GM21717 (cell line): ENCODE measurements at regions not wholly inside any gene's neighbourhood (a gene's known extent, or its start where the extent isn't known, plus 50 kb on each side); places are given as distances from the start of the nearest gene placed in this dataset.
"Not testable (repeated sequence)": the region's sequence is repeated elsewhere in the genome, so short reads cannot be mapped to it uniquely, and the experiment has no call there.

Experiments used
- ATAC-seq: cut with Tn5 transposase; IDR thresholded peaks from one replicate; pipeline ENCODE4 v1.9.1; 2021; ENCODE audit warnings: mild to moderate bottlenecking, moderate library complexity; ENCODE audit not compliant: unreplicated experiment

DNA sequence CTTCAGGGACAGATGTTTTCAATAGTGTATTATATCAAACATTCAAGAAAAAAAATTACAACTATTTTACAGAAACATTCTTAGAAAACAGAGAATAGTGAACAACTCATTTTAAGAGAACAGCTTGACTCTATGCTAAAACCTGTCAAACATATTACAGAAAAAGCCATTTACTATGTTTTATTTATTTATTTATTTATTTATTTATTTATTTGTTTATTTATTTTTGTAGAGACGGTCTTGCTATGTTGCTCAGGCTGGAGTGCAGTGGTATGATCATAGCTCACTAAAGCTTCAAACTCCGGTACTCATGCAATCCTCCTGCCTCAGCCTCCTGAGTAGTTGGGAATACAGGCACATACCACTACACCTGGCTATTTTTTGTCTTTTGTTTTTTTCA lies 317.9 kb upstream of the HTR1E start:
- no peak for ATAC-seq

DNA sequence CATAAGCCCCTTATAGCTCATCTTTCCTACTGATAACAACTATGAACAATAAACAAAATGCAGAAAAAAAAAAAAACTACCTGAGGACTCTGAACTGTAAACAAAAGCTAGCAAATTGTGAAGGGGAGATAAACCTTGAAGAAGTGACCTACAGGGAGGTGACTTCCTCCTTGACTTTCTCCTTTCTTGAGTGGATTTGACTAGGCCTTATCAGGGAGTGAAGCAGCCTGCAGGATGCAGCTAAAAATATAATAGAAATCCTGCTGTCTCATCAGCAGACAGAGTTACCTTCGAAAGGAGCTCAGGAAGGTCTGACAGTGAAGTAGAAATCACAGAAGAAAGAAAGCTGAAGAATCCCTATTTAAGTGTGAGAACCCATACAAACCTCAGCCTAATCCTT lies 322.0 kb upstream of the HTR1E start:
- ATAC-seq = no peak

DNA sequence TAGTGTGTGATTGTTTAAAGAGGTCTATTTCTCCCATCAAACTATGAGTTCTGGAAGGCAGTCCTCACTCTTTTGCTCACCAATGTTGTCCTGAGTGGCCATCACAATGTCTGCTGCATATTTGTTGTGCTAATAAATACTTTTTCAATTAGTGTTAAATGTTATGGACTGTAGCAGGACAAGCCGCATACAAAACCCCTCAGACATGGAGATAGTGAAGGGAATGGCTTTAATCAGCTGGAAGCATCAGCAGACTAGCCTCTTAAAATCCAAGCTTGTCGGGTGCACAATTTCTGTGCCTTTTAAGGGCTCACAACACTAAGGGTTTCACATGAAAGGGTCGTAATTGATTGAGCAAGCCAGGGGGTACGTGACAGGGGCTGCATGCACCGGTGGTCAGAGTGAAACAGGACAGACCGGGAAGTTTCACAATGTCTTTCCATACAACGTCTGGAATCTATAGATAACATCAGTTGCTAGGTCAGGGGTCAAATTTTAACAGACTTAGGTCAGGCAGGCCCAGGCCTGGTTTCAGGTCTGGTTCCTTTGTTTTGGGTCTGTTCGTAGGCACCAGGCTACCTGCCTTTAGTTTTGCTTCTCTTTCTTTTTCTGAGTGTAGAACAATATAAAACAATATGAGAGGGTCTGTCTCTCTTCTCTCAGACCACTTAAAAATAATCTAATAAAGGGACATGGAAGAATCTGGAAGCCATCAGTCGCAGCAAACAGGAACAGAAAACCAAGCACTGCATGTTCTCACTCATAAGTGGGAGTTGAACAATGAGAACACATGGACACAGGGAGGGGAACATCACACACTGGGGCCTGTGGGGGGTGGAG lies 327.6 kb upstream of the HTR1E start:
- ATAC-seq = no peak

DNA sequence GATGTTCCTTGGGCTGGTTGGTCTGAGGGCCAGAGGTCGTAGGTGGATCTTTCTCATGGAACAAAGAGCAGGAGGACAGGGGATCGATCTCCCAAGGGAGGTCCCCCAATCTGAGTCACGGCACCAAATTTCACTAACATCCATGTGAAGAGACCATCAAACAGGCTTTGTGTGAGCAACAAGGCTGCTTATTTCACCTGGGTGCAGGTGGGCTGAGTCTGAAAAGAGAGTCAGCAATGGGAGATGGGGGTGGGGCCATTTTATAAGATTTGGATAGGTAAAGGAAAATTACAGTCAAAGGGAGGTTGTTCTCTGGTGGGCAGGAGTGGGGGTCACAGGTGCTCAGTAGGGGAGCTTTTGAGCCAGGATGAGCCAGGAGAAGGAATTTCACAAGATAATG lies 334.0 kb upstream of the HTR1E start:
- ATAC-seq = not testable (repeated sequence)

DNA sequence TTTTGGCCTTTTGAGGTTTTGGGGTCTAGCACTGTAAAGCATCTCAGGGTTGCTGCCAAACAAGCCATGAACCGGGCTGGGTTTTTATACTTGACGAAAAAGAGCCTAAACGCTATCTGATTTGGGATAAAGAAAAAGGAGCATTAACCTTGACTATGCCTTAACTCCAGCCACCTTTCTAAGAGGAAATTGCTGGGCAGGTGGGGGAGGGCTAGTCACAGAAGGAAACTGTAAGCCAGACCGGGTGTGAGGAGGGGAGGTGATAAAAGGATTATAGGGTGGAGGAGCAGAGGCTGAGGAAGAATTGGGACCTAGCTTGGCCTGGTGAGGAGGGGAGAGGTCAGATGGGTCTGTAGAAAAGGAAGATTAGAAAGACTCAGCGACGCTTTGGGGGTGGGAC lies 335.2 kb upstream of the HTR1E start:
- ATAC-seq = not testable (repeated sequence)

DNA sequence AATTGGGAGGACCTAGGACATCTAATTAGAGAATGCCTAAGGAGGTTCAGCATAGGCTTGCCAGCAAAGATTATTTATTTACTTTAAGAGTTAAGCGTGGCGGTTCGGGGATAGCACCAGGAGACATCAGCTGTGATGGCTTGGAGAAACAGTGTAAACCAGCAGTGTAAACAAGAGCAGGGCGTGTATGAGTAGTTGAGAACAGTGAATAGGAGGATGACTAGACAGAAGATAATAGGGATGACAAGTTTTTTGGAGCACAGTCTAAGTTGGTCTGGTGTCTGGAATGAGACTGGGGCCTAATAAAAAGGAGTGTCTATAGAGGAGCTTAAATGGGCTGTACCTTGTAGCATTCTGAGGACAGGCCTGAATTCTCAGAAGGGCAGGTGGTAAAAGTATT lies 338.4 kb upstream of the HTR1E start:
- not testable (repeated sequence) for ATAC-seq

DNA sequence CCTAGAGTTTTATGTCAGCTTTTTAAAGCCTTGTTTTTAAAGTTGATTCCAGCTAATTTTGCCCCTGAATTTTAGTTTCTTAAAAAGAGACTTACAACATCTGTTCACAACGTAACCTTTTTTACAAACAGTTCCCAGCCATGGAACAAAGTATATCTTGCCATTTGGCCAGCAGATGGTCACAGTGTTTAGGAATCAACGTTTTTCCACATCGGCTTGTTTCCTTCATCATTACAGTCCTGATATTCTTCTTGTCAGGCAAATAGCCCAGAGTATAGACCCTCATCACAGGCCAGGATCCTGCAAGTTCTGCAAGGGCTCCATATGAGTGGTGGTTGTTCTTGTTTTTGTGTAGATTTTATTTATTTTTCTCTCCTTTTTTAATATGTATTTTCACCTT lies 341.7 kb upstream of the HTR1E start:
- ATAC-seq = no peak

DNA sequence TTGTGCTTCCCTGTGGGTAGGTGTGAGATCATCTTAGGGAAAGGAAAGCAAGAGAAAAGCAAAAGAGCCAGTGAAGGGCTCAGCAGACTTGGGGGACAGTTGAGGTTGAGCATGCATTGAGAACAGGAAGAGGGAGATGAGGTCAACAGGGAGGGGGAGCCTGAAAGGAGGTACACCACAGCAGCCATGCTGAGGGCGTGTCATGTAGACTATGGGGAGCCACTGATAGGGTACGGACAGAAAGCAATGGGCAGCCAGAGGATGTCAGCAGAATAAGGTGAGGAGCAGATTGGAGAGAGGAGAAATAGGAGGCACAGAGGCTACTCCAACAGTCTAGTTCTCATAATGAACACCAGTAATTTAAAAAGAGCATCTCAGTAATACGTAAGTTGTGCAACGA lies 351.1 kb upstream of the HTR1E start:
- ATAC-seq = no peak

DNA sequence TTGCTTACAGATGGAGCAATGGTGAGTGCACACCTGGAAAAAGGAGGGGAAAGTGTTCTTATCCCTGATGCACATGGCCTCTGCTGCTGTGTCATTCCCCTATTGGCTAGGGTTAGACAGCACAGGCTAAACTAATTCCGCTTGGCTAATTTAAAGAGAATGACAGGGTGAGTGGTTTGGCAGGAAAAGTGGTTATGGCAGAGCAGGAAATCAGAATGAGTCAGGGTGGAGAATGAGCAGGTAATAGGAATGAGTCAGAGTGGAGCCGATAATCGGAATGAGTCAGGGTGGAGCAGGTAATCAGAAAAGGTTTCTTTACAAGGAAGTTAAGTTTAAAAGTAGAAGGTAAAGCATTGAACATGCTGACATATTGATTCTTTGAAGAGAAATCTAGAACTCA lies 355.5 kb upstream of the HTR1E start:
- no peak for ATAC-seq

DNA sequence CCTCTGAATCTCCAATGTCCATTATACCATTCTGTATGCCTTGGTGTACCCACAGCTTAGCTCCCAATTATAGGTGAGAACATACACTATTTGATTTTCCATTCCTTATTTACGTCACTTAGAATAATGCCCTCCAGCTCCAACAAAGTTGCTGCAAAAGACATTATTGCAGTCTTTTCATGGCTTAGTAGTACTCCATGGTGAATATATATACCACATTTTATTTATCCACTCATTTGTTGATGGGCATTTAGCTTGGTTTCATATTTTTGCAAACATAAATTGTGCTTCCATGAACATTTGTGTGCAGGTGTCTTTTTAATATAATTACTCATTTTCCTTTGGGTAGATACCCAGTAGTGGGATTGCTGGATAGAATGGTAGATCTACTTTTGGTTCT lies 374.1 kb upstream of the HTR1E start:
- no peak for ATAC-seq

DNA sequence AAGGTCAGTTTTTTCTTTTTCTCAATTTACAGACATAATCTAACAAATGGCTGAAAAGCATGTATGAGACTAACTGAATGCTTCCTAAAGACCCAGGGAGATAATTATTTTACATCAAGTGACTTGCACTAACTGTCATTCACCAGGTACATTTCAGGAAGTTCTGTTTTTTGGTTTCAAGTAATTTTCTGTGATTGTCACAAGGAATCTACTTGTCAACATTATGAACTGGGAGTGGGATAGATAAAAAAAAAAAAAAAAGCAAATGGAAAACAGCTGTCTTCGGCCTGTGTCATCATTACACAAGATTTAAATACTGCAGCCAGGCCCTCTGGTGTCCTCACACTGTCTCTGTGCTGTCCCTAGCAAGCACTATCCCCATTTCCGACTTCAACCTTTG lies 379.0 kb upstream of the HTR1E start:
- ATAC-seq = no peak

DNA sequence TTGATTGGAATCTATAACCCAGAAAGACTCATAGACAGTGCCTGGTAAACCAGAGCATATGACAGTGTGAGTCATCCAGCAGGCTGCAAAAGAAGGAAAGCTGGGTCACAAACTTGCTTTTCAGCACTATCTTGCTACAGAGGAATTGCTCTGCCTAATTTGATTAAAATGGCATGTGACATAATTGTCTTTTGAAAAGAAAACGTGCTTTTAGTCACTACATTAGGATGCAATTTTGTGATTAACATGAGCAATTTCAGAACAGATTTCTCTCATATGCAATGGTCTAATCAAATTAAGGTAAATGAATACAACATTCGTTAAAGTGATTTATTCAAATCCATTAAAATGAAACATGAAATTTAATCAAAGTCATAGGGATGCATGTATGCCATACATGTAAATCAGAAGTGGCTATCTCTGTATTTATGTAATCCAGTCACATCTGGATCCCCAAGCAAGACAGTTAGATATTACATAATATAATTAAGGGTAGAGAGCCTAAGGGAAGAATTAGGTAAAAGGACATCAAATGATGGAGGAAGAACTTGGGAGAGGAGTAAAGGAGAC lies 400.0 kb upstream of the HTR1E start:
- no peak for ATAC-seq

DNA sequence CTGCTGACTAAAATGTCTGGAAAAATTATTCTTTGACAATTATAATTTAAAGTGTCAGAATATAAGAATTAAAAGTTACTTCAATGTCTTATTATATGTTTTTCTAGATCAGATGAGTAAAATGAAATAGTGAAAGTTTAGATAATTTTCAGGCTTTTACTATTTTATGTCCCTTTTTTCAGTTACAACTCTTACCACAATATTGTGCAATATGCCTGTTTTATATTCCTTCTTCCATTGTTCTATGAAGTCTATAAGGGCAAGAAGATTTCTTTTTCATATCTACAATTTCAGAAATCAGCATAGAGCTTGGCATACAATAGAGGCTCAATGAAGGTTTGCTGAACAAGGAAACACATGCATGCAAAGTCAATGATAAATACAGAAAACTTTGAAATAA lies 401.2 kb upstream of the HTR1E start:
- ATAC-seq = no peak

DNA sequence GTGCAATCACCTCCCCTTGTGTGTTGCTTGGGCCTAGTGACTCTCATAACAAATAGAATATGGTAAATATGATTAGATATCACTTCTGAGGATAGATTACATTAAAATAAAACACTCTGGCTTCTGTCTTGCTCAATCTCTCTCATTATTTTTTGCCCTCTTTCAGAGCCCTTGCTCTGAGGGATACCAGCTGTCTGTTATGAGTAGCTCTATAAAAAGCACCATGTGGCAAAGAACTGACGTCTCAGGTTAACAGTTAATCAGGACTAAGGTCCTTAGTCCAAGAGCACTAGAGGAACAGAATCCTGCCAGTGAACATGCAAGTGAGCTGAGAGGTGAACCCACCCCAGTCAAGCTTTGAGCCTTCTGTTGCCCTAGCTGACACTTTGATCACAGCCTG lies 402.2 kb upstream of the HTR1E start:
- ATAC-seq = no peak

DNA sequence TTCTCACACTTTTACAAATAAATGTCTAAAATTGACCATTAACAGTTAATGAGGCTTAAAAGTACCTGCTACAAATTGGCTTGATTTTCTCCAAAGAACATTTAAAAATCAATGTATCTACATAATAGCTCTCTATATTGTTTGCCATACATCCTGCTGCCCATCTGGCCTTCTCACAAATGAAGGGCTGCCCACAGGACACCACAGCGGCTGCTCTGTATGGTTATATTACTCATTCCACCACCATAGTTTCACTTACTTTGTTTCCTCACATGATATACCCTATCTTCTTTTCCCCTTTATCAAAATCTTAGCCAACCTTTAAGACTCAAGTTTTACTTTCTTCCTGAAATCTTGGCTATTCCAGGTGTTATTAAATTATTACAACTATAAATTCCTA lies 407.7 kb upstream of the HTR1E start:
- ATAC-seq = no peak

DNA sequence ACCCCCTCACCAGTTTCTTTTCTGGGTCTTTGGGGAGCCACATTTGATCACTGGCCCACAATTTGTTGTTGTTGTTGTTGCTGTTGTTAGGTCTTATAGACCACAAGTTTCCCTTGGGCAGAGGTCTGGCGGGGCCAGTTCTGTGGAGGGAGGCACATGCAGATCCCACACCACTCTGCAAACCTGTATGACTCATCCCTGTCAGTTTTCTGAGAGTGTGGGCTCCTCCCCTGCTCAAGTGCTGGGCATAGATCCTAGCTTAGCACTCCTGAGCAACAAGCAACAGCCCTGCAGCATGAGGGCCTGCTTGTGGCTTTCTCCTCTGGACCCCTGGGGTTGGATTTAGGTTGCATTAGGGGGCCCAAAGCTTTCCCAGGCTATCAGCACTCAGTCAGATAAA lies 411.1 kb upstream of the HTR1E start:
- ATAC-seq = no peak

DNA sequence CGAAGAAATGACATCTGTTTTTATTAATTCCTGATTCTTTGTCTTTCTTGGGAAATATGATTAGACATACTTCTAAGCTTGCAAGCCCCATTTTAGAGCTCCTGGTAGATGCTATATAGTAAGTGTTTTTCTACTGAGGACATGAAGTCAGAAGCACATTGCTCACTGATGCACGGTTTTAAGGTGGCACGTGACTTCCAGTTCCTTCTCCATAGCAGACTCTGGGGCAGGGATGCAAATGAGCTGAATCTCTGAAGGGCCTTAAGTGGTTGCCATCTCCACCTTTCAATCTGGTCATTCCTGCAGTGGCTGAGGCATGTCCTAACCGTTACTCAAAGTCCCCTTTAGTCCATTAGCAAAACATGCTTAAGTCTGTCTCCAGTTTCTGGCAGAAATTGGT lies 421.2 kb upstream of the HTR1E start:
- no peak for ATAC-seq

DNA sequence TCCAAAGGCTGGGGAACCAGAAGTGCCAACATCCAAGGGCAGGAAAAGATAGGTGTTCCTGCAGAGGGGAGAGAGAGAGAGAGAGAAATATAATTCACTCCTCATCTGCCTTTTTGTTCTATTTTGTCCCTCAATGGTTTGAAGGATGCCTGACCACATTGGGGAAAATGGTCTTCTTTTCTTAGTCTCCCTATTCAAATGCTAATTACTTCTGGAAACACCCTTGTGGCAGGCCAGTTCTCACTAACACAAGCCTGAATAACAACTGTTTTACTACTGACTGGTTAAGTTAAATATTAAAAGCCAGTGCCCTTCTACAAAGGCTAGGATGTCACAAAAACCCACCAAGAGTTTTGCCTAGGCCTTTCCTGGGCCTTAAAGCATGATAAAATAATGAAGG lies 425.4 kb upstream of the HTR1E start:
- no peak for ATAC-seq

DNA sequence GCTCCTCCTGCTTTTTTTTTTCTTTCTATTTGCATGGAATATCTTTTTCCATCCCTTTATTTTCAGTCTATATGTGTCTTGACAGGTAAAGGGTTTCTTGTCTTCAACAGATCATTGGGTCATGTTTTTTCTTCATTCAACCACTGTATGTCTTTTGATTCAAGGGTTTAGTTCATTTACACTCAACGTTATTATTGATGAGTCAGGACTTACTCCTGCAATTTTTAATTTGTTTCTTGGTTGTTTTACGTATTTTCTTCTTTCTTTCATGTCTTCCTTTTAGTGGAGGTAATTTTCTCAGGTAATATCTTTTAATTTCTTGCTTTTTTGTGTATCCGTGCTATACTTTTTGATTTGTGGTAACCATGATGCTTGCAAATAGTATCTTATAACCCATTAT lies 429.1 kb upstream of the HTR1E start:
- no peak for ATAC-seq

DNA sequence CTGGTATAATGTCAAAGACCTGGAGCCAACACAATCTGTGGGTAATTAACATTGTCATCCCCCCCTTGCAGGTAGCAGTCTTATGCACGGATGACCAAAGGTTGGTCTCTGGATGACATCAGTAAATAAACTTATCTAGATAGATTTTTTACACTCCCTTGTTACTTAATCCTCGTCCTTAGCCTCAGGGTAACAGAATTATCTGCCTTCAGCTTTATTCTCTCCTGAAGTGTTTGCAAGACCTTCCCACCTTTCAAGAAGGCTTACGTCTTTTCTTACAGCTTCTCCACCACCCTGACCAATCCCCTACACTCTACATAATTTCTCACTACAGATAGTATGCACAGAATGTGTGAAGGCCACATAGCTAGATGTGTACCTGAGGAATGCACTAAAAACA lies 434.8 kb upstream of the HTR1E start:
- no peak for ATAC-seq

DNA sequence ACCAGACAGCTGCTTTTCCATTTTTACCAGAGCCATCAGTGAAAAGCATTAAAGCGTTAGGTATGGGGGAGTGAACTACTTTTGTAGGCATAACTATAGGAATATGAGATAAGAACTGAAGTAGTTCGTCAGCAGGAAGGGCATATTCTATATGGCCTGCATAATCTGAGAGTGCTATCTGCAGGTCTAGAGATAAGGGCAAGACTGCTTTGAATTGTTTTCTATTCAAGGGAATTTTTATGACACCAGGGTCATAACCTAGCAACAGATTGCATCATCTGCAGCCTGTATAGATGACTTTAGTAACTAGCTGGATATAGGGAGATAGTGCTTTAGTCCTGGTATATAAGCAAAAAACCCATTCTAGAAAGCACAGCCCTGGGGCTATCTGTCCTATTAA lies 437.3 kb upstream of the HTR1E start:
- ATAC-seq = no peak

DNA sequence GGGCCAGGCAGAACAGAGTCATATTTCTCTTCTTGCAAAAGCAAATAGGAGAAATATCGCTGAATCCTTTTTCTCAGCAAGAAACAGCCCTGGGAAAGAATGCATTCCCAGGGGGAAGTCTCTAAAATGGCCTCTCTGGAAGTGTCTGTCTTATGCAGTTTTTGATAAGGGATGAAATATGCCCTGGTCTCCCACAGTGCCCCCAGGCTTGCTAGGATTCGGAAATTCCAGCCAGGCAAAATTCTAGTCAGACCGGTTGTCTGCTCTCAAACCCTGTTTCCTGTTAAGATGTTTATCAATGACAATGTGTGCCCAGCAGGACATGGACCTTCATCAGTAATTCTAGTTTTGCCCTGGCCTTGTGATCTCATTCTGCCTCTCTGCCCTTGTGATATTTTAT lies 448.3 kb upstream of the HTR1E start:
- ATAC-seq = not testable (repeated sequence)

DNA sequence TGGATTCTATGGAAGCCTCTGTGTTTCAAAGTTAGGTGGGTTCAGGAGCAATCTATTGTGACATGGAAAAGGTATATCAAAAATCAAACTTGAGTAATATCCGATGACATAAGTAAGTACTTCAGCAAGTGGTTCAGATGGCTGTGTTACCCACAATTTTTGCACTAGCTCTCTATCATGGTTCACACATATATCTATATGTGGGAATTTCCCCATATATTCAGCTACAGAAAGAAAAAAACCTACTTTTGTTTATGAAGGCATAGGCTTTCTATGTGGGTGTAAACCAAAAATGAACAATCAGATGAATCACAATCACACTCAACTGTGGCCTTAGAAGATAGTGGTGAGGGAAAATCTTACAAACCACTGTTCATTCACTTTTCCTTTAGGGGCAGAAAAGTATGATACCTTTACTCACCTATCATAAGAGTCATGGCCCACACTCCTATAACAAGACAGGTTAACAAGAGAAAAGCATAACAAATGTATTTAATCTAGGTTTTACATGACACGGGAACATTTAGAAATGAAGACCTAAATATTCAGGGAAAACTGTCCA lies 449.6 kb upstream of the HTR1E start:
- no peak for ATAC-seq
